HEK293 (cell line): ENCODE measurements at regions not wholly inside any gene's neighbourhood (a gene's known extent, or its start where the extent isn't known, plus 50 kb on each side); places are given as distances from the start of the nearest gene placed in this dataset.
A peak's percentile ranks its signal among the peaks of the same experiment; 100 is the strongest.

Source experiments
- EGR2 ChIP-seq: fragments of 450-650 bp; formaldehyde crosslinking; IDR thresholded peaks from 2 replicates; pipeline ENCODE4 v1.5.1; 2016; ENCODE audit warnings: low read depth, missing biosample characterization, missing genetic modification characterization
- HOXA7 ChIP-seq: sonication (generic); formaldehyde crosslinking; IDR thresholded peaks from 2 replicates; pipeline ENCODE4 v1.8.1; 2022; ENCODE audit warnings: missing genetic modification reagents, borderline replicate concordance
- REPIN1 ChIP-seq: fragments of 450-650 bp; formaldehyde crosslinking; IDR thresholded peaks from 2 replicates; pipeline ENCODE4 v1.5.1; 2017; ENCODE audit warnings: missing biosample characterization, missing genetic modification characterization, low read depth
- WT1 ChIP-seq: fragments of 450-650 bp; formaldehyde crosslinking; IDR thresholded peaks from 2 replicates; pipeline ENCODE4 v1.5.1; 2016; ENCODE audit warnings: missing biosample characterization, missing genetic modification characterization
- ZBTB17 ChIP-seq: fragments of 450-650 bp; formaldehyde crosslinking; IDR thresholded peaks from 2 replicates; pipeline ENCODE4 v1.5.1; 2016; ENCODE audit warnings: missing biosample characterization, missing genetic modification characterization
- ZBTB21 ChIP-seq: fragments of 450-650 bp; formaldehyde crosslinking; IDR thresholded peaks from 2 replicates; pipeline ENCODE4 v1.5.1; 2017; ENCODE audit warnings: missing biosample characterization, missing genetic modification characterization
- ZFP41 ChIP-seq: fragments of 450-650 bp; formaldehyde crosslinking; IDR thresholded peaks from 2 replicates; pipeline ENCODE4 v1.5.1; 2016; ENCODE audit warnings: missing biosample characterization, missing genetic modification characterization, borderline replicate concordance
- ZNF114 ChIP-seq: fragments of 450-650 bp; formaldehyde crosslinking; IDR thresholded peaks from 2 replicates; pipeline ENCODE4 v1.5.0; 2017; ENCODE audit warnings: missing biosample characterization, missing genetic modification characterization
- ZNF155 ChIP-seq: fragments of 450-650 bp; formaldehyde crosslinking; IDR thresholded peaks from 2 replicates; pipeline ENCODE4 v1.5.1; 2016; ENCODE audit warnings: missing biosample characterization, missing genetic modification characterization
- ZNF239 ChIP-seq: fragments of 450-650 bp; formaldehyde crosslinking; IDR thresholded peaks from 2 replicates; pipeline ENCODE4 v1.5.1; 2016; ENCODE audit warnings: missing biosample characterization, missing genetic modification characterization
- ZNF350 ChIP-seq: fragments of 450-650 bp; formaldehyde crosslinking; IDR thresholded peaks from 2 replicates; pipeline ENCODE4 v1.5.0; 2017; ENCODE audit warnings: missing biosample characterization, mild to moderate bottlenecking, missing genetic modification characterization
- ZNF354C ChIP-seq: fragments of 450-650 bp; formaldehyde crosslinking; IDR thresholded peaks from 2 replicates; pipeline ENCODE4 v1.5.1; 2016; ENCODE audit warnings: missing biosample characterization, missing genetic modification characterization, low read depth, borderline replicate concordance
- ZNF416 ChIP-seq: fragments of 450-650 bp; formaldehyde crosslinking; IDR thresholded peaks from 2 replicates; pipeline ENCODE4 v1.5.1; 2016; ENCODE audit warnings: missing biosample characterization, missing genetic modification characterization
- ZNF530 ChIP-seq: fragments of 450-650 bp; formaldehyde crosslinking; IDR thresholded peaks from 2 replicates; pipeline ENCODE4 v1.5.1; 2016; ENCODE audit warnings: low read depth, missing biosample characterization, missing genetic modification characterization
- ZSCAN30 ChIP-seq: fragments of 450-650 bp; IDR thresholded peaks from 2 replicates; pipeline ENCODE4 v1.5.1; 2018; ENCODE audit warnings: missing biosample characterization, mild to moderate bottlenecking, missing genetic modification characterization, moderate library complexity
- TF ChIP-seq, protein P1 (sequence below): fragments of 450-650 bp; formaldehyde crosslinking; IDR thresholded peaks from 2 replicates; pipeline ENCODE4 v1.5.1; 2016; ENCODE audit warnings: missing biosample characterization, missing genetic modification characterization, borderline replicate concordance
- TF ChIP-seq, protein P2 (sequence below): fragments of 450-650 bp; formaldehyde crosslinking; IDR thresholded peaks from 2 replicates; pipeline ENCODE4 v1.5.1; 2016; ENCODE audit warnings: missing biosample characterization, missing genetic modification characterization
- TF ChIP-seq, protein P3 (sequence below): fragments of 450-650 bp; IDR thresholded peaks from 2 replicates; pipeline ENCODE4 v1.5.1; 2018; ENCODE audit warnings: missing biosample characterization, mild to moderate bottlenecking, missing genetic modification characterization
- TF ChIP-seq, protein P4 (sequence below): fragments of 450-650 bp; formaldehyde crosslinking; IDR thresholded peaks from 2 replicates; pipeline ENCODE4 v1.5.1; 2016; ENCODE audit warnings: missing biosample characterization, missing genetic modification characterization
- TF ChIP-seq, protein P5 (sequence below): fragments of 450-650 bp; formaldehyde crosslinking; IDR thresholded peaks from 2 replicates; pipeline ENCODE4 v1.5.1; 2017; ENCODE audit warnings: missing biosample characterization, missing genetic modification characterization

DNA sequence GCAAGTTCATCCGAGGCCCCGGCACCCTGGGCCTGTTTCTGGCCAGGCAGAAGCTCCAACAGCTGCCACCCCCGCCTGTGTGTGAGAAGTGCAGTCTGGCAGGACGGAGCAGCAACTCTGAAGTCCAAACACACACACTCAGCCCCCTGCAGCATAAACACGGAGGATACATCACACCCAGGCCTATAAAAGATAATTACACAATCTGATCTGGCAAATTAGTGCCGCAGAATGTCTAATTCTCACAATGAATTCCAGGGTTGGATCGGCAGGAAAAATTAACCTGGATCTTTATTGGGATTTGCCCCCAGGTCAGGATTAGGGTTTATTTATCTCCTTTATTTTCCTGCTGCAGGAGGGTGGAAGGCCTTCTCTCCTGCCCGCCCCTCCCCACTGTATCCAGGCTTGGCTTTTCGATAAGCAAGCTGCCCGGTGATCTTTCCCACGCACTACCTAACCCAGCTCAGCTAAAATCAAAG is 311.4 kb downstream of the SOX9 start (continued):
- TF ChIP-seq ZNF350 (tag by site-specific recombination) (no peak), ZNF155 (no peak), ZFP41 (tag by site-specific recombination) (no peak), ZNF416 (no peak), EGR2 (tag by site-specific recombination) (peak; percentile 51; the same call in 1 of the 2 replicates), ZNF114 (tag by site-specific recombination) (no peak), REPIN1 (tag by site-specific recombination) (no peak), ZBTB21 (no peak), ZNF239 (tag by site-specific recombination) (no peak), ZNF354C (tag by site-specific recombination) (no peak), ZNF530 (tag by site-specific recombination) (no peak), HOXA7 (no peak), WT1 (tag by site-specific recombination) (0 out of 2 replicates have a peak, but pooled peaks have one; percentile 31), ZBTB17 (tag by site-specific recombination) (peak; percentile 60), ZSCAN30 (tag by site-specific recombination) (no peak; the same call in 1 of the 2 replicates)
- TF ChIP-seq, protein P1, sequence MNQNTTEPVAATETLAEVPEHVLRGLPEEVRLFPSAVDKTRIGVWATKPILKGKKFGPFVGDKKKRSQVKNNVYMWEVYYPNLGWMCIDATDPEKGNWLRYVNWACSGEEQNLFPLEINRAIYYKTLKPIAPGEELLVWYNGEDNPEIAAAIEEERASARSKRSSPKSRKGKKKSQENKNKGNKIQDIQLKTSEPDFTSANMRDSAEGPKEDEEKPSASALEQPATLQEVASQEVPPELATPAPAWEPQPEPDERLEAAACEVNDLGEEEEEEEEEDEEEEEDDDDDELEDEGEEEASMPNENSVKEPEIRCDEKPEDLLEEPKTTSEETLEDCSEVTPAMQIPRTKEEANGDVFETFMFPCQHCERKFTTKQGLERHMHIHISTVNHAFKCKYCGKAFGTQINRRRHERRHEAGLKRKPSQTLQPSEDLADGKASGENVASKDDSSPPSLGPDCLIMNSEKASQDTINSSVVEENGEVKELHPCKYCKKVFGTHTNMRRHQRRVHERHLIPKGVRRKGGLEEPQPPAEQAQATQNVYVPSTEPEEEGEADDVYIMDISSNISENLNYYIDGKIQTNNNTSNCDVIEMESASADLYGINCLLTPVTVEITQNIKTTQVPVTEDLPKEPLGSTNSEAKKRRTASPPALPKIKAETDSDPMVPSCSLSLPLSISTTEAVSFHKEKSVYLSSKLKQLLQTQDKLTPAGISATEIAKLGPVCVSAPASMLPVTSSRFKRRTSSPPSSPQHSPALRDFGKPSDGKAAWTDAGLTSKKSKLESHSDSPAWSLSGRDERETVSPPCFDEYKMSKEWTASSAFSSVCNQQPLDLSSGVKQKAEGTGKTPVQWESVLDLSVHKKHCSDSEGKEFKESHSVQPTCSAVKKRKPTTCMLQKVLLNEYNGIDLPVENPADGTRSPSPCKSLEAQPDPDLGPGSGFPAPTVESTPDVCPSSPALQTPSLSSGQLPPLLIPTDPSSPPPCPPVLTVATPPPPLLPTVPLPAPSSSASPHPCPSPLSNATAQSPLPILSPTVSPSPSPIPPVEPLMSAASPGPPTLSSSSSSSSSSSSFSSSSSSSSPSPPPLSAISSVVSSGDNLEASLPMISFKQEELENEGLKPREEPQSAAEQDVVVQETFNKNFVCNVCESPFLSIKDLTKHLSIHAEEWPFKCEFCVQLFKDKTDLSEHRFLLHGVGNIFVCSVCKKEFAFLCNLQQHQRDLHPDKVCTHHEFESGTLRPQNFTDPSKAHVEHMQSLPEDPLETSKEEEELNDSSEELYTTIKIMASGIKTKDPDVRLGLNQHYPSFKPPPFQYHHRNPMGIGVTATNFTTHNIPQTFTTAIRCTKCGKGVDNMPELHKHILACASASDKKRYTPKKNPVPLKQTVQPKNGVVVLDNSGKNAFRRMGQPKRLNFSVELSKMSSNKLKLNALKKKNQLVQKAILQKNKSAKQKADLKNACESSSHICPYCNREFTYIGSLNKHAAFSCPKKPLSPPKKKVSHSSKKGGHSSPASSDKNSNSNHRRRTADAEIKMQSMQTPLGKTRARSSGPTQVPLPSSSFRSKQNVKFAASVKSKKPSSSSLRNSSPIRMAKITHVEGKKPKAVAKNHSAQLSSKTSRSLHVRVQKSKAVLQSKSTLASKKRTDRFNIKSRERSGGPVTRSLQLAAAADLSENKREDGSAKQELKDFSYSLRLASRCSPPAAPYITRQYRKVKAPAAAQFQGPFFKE (tag by site-specific recombination) = no peak
- TF ChIP-seq, protein P2, sequence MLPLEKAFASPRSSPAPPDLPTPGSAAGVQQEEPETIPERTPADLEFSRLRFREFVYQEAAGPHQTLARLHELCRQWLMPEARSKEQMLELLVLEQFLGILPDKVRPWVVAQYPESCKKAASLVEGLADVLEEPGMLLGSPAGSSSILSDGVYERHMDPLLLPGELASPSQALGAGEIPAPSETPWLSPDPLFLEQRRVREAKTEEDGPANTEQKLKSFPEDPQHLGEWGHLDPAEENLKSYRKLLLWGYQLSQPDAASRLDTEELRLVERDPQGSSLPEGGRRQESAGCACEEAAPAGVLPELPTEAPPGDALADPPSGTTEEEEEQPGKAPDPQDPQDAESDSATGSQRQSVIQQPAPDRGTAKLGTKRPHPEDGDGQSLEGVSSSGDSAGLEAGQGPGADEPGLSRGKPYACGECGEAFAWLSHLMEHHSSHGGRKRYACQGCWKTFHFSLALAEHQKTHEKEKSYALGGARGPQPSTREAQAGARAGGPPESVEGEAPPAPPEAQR (tag by site-specific recombination) = no peak
- TF ChIP-seq, protein P3, sequence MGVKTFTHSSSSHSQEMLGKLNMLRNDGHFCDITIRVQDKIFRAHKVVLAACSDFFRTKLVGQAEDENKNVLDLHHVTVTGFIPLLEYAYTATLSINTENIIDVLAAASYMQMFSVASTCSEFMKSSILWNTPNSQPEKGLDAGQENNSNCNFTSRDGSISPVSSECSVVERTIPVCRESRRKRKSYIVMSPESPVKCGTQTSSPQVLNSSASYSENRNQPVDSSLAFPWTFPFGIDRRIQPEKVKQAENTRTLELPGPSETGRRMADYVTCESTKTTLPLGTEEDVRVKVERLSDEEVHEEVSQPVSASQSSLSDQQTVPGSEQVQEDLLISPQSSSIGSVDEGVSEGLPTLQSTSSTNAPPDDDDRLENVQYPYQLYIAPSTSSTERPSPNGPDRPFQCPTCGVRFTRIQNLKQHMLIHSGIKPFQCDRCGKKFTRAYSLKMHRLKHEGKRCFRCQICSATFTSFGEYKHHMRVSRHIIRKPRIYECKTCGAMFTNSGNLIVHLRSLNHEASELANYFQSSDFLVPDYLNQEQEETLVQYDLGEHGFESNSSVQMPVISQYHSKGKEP (tag by site-specific recombination) = peak; percentile 69; the same call in 1 of the 2 replicates
- TF ChIP-seq, protein P4, sequence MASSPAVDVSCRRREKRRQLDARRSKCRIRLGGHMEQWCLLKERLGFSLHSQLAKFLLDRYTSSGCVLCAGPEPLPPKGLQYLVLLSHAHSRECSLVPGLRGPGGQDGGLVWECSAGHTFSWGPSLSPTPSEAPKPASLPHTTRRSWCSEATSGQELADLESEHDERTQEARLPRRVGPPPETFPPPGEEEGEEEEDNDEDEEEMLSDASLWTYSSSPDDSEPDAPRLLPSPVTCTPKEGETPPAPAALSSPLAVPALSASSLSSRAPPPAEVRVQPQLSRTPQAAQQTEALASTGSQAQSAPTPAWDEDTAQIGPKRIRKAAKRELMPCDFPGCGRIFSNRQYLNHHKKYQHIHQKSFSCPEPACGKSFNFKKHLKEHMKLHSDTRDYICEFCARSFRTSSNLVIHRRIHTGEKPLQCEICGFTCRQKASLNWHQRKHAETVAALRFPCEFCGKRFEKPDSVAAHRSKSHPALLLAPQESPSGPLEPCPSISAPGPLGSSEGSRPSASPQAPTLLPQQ = no peak
- TF ChIP-seq, protein P5, sequence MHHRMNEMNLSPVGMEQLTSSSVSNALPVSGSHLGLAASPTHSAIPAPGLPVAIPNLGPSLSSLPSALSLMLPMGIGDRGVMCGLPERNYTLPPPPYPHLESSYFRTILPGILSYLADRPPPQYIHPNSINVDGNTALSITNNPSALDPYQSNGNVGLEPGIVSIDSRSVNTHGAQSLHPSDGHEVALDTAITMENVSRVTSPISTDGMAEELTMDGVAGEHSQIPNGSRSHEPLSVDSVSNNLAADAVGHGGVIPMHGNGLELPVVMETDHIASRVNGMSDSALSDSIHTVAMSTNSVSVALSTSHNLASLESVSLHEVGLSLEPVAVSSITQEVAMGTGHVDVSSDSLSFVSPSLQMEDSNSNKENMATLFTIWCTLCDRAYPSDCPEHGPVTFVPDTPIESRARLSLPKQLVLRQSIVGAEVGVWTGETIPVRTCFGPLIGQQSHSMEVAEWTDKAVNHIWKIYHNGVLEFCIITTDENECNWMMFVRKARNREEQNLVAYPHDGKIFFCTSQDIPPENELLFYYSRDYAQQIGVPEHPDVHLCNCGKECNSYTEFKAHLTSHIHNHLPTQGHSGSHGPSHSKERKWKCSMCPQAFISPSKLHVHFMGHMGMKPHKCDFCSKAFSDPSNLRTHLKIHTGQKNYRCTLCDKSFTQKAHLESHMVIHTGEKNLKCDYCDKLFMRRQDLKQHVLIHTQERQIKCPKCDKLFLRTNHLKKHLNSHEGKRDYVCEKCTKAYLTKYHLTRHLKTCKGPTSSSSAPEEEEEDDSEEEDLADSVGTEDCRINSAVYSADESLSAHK (tag by site-specific recombination) = peak; percentile 68
